Embryonic facial prominence (tissue), 1 donor: ENCODE measurements at regions not wholly inside any gene's neighbourhood (a gene's known extent, or its start where the extent isn't known, plus 50 kb on each side); places are given as distances from the start of the nearest gene placed in this dataset.
A peak's percentile ranks its signal among the peaks of the same experiment; 100 is the strongest.

Experiments
- DNase-seq: peaks from one replicate; pipeline ENCODE4 v3.0.0-alpha.2; 2016; ENCODE audit errors: extremely low spot score

DNA sequence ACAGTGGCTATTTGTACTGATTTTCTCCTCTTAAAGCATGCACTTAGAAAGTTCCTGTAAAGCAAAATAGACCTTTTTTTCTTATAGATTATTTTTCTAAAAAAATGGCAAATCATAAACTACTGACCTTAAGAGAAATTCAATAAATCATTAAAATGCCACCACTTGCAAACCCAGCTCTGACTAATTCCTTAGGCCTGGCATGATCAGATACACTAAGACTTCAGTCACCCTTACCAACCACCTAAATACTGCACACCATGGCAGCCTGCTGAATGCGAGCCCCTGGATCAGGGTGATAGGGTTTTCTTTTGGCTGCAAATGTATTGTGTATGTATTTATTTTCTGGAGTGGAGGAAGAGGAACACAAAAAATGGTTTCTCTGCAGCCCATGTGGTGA lies 370.6 kb upstream of the TBL1XR1 start:
- DNase-seq = no peak

GRCh38 chr3:177569193-177569592 lies 371.9 kb upstream of the TBL1XR1 start:
- no peak for DNase-seq

- DNase-seq = no peak
These were observed 372.8 kb upstream of the TBL1XR1 start for GRCh38 chr3:177569875-177570657.

GRCh38 chr3:177571271-177571943 lies 374.1 kb upstream of the TBL1XR1 start:
- no peak for DNase-seq

GRCh38 chr3:177571944-177572315 lies 374.6 kb upstream of the TBL1XR1 start:
- DNase-seq = no peak

GRCh38 chr3:177574222-177574856 lies 377.1 kb upstream of the TBL1XR1 start:
- no peak for DNase-seq

- DNase-seq = no peak
These were observed 379.5 kb upstream of the TBL1XR1 start for GRCh38 chr3:177576746-177577145.

DNA sequence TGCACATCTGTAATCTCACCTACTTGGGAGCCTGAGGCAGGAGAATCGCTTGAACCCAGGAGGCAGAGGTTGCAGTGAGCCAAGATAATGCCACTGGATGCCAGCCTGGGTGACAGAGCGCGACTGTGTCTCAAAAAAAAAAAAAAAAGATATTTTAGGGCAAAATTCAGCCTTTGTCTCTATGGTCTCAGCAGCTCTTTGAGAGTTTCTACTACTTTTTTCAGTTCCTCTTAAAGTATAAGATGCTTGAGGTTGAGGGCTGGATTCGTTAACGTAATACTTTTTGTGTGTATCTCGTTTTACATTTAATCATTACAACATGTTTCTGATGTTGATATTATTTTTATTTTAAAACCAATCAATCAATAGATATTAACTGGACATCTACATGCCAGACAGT lies 381.2 kb upstream of the TBL1XR1 start:
- DNase-seq = no peak

- no peak for DNase-seq
These were observed 382.1 kb upstream of the TBL1XR1 start for GRCh38 chr3:177579419-177579818.

GRCh38 chr3:177580437-177580836 lies 383.2 kb upstream of the TBL1XR1 start:
- no peak for DNase-seq

DNA sequence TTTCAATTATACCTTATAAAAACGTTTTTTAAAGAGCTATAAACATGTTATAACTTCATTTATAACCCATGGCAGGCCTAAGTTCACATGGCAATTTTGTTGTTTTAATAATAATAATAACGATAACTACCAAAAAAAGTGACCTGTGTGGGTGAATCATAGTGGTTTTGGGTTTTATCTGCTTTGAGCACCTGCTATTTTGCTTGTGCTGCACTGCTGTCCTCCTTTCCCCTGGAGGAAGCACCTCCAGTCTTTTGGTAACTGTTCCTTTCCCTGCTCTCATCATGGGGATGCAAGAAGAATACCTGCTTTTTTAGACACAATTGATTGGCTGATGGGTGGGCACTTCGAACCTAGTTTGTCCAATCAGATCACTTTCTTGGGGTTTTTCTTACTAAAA lies 388.0 kb upstream of the TBL1XR1 start:
- DNase-seq = no peak

DNA sequence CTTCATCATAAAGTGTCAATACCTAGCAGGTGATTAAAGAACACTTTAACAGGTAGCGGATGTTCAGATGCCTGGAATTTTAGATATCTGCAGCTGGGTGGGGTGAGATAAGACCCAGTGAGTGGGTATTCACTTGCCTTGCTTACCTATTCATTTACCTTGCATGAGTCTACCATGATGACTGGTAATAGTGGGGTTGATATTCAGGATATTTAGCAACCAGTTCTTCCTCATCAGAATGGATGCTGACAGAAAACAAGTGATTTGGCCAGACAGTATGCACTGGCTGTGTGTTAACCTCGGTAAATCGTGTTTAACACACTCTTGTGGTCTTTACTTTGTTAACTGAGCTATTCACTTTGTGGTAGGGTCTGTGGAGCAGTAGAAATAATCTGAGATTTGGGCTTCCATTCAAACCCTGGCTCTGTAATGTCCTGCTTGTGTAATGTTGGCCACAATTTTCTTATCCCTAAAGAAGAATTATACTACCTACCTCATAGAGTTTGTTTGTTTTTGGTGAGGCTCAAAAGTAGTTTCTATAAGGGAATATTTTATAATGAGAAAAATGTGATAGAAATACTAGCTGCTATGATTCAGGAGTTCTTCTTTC lies 391.9 kb upstream of the TBL1XR1 start:
- no peak for DNase-seq

- DNase-seq = no peak
These were observed 392.7 kb upstream of the TBL1XR1 start for GRCh38 chr3:177589911-177590381.

DNA sequence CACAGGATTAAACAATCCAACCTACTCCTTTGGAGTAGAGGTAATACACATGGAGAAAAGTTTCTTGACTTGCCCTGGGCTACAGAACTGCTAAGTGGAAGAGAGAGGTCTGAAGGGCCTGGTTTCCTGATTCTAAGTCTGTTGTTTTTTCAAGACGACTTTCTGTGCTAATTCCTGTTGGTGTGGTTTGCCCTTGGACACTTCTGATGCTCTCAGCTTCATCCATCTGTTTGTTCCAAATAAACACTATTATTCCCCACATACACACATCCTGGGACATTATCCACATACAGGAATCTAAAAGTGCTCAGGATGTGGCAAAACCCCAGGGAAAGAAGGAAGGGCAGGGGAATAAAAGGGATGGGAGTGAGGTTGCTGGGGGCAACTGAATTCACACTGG lies 393.5 kb upstream of the TBL1XR1 start:
- DNase-seq = no peak

DNA sequence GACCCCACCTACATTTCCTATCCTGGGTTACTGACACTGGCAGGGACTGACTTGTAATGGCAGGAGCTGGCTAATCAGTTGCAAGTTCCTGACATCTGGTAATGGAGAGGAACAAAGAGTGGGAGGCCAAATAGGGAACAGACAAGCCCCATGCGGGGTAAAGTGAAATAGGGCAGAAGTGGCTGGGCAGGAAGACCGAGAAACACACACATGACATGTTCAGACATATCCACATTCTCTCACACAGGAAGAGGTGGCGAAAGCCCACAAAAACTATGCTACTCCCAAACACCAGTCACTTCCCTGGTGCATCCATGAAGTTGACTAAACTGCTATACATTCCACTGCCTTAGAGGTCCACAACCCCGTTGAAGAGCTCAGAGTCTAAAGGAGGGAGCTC lies 394.1 kb upstream of the TBL1XR1 start:
- no peak for DNase-seq

DNA sequence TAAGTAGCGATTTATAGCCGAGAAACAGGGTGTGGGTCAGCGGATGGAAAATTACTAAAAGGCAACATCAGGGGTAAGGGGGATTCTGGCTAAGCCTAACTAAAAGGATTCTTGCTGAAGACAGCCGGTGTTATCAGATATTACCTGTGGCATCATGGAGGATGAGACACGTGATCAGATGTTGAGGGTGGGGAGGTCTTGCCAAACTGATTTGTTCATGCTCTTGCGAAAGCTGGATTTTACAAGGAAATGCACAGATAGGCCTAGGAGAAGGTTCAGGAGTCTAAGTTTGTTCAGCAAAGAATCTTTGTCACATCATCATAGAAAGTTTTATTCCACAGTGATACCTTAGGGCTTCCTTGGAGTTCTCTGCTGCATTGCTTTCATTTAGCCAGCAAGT lies 396.8 kb upstream of the TBL1XR1 start:
- DNase-seq = no peak

DNA sequence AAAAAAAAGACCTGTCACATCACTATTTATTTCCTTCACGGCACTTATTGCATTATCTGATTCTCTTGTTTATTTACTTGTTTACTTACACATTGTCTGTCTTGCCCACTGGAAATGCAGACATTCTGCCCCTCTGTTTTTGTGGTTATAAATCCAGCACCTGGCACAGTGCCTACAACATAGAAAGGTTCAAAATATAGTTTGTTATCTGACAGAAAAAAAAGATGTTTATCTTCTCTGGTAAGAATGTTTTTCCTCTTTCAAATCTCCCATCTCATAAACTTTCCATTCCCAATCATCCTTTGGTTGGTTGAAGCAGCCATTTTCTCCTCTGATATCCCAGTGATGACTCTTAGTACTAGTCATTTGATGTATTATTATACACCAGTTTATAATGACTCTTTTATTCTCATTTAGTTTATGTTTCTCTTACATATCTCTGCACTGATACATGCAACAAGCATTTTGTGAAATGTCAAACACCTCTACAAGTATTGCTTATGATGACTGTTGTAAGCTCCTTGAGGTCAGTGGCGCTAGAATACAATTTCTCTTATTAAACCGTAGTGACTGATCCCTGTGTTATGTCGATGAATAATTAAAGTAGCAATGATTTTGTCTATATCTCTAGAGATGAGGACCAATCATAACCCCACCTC lies 398.4 kb upstream of the TBL1XR1 start:
- no peak for DNase-seq

GRCh38 chr3:177596248-177596815 lies 399.1 kb upstream of the TBL1XR1 start:
- no peak for DNase-seq

GRCh38 chr3:177596816-177597271 lies 399.6 kb upstream of the TBL1XR1 start:
- DNase-seq = no peak

- peak; percentile 60 for DNase-seq
These were observed 400.2 kb upstream of the TBL1XR1 start for GRCh38 chr3:177597311-177598096.
